Breast epithelium (tissue), 4 donors: ENCODE measurements at regions not wholly inside any gene's neighbourhood (a gene's known extent, or its start where the extent isn't known, plus 50 kb on each side); places are given as distances from the start of the nearest gene placed in this dataset.

ENCODE experiments used
- DNase-seq, 2 donors: peaks; one replicate each; pipeline ENCODE4 v3.0.0-alpha.2; 2019; ENCODE audit warnings: low spot score in 2 of 2
- H3K27ac ChIP-seq, 2 donors: fragments of 200-600 bp; sonication (generic) in 1 of 2; one replicate each; pipeline ENCODE4 v1.5.1; 2016 to 2019; ENCODE audit warnings: mild to moderate bottlenecking in 1 of 2
- H3K27me3 ChIP-seq, 2 donors: fragments of 200-600 bp; sonication (generic) in 1 of 2; one replicate each; pipeline versions ENCODE4 v1.5.1 to v1.6.0; 2017 to 2019; ENCODE audit warnings: control low read depth in 1 of 2, mild to moderate bottlenecking in 1 of 2
- H3K36me3 ChIP-seq: fragments of 200-600 bp; one replicate; pipeline ENCODE4 v1.5.1; 2019
- H3K4me1 ChIP-seq, 2 donors: fragments of 200-600 bp; sonication (generic); one replicate each; pipeline ENCODE4 v1.5.1; 2016 to 2019; ENCODE audit warnings: control low read depth in 1 of 2
- H3K4me3 ChIP-seq, 3 donors: fragments of 200-600 bp; sonication (generic); 1 replicate in 2 of 3; 2 replicates in 1 of 3; pipeline ENCODE4 v1.5.1; 2016 to 2019; ENCODE audit warnings: mild to moderate bottlenecking in 3 of 3, moderate library complexity in 2 of 3
- H3K9me3 ChIP-seq, 2 donors: fragments of 200-600 bp; sonication (generic) in 1 of 2; one replicate each; pipeline ENCODE4 v1.5.1; 2016 to 2019; ENCODE audit warnings: control low read depth in 1 of 2
- POLR2A ChIP-seq: fragments of 450-650 bp; IDR thresholded peaks from one replicate; pipeline ENCODE4 v1.6.1; 2016; ENCODE audit warnings: antibody characterized with exemption, mild to moderate bottlenecking, moderate library complexity
- POLR2AphosphoS5 ChIP-seq, 3 donors: sonication (generic); formaldehyde crosslinking; IDR thresholded peaks; one replicate each; pipeline ENCODE4 v1.6.1; 2017; ENCODE audit warnings: antibody characterized with exemption in 3 of 3
- intact Hi-C: fragments of 100-400 bp; cut with DNase I; formaldehyde crosslinking; loops from one replicate; pipeline ENCODE4 v1.15.1; 2023; ENCODE audit warnings: low total_unique reads
- TF ChIP-seq, protein P1 (sequence below), 3 donors: fragments of 450-650 bp; IDR thresholded peaks; one replicate each; pipeline ENCODE4 v1.5.1; 2016 to 2017; ENCODE audit warnings: antibody characterized with exemption in 3 of 3, mild to moderate bottlenecking in 3 of 3, moderate library complexity in 3 of 3

DNA sequence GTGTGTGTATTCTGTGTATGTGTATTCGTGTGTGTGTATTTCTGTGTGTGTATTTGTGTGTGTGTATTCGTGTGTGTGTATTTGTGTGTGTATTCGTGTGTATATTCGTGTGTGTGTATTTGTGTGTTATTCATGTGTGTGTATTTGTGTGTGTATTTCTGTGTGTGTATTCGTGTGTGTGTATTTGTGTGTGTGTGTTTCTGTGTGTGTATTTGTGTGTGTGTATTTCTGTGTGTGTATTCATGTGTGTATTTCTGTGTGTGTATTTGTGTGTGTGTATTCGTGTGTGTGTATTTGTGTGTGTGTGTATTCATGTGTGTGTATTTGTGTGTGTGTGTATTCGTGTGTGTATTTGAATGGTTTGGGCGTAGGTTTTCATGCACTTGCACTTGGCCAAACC is 405.4 kb downstream of the SOX2 start:
- no peak overlapping the region for H3K27ac ChIP-seq

DNA sequence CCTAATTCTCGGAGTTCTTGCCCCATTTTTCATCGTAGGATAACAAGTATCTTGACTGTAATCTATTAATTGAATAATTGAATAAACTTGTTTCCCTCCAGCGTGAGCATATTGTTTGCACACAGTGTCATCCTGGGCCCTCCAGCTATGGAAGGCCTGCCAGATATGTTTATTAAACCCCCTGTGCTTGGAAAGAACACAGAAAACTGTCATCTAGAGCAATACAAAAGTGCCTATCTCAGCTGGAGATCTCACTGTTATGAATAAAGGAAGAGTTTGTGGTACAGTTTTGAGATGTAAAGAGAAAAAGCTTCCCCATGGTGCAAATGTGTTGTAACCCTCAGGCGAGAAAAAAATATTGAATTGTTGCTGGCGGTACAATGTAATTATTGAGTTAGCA is 405.9 kb downstream of the SOX2 start:
- intact Hi-C loops = no loop called here
- H3K27ac ChIP-seq = no peak overlapping the region
- no peaks in the 10 kb centered on the region for H3K27me3 ChIP-seq
- H3K4me3 ChIP-seq = no peak overlapping the region
- no peaks in the 10 kb centered on the region for H3K9me3 ChIP-seq
- no peaks in the 10 kb centered on the region for H3K36me3 ChIP-seq
- H3K4me1 ChIP-seq = no peaks in the 10 kb centered on the region
- TF ChIP-seq POLR2A (no peak), POLR2AphosphoS5 (IDR thresholded peaks at IDR 0.05) (no peak)
- TF ChIP-seq, protein P1, sequence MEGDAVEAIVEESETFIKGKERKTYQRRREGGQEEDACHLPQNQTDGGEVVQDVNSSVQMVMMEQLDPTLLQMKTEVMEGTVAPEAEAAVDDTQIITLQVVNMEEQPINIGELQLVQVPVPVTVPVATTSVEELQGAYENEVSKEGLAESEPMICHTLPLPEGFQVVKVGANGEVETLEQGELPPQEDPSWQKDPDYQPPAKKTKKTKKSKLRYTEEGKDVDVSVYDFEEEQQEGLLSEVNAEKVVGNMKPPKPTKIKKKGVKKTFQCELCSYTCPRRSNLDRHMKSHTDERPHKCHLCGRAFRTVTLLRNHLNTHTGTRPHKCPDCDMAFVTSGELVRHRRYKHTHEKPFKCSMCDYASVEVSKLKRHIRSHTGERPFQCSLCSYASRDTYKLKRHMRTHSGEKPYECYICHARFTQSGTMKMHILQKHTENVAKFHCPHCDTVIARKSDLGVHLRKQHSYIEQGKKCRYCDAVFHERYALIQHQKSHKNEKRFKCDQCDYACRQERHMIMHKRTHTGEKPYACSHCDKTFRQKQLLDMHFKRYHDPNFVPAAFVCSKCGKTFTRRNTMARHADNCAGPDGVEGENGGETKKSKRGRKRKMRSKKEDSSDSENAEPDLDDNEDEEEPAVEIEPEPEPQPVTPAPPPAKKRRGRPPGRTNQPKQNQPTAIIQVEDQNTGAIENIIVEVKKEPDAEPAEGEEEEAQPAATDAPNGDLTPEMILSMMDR (IDR thresholded peaks at IDR 0.05) = no peak
- DNase-seq = no peak

More for the DNA sequence above, 405.4 kb downstream of the SOX2 start:
- H3K4me3 ChIP-seq = no peak overlapping the region
- H3K27me3 ChIP-seq = no peaks in the 10 kb centered on the region
- no peak for TF ChIP-seq POLR2AphosphoS5 (IDR thresholded peaks at IDR 0.05)
- no peak for TF ChIP-seq POLR2A
- TF ChIP-seq, protein P1 (IDR thresholded peaks at IDR 0.05) = no peak
- intact Hi-C loops = no loop called here
- no peaks in the 10 kb centered on the region for H3K9me3 ChIP-seq
- no peak for DNase-seq
- H3K4me1 ChIP-seq = no peaks in the 10 kb centered on the region
- no peaks in the 10 kb centered on the region for H3K36me3 ChIP-seq

DNA sequence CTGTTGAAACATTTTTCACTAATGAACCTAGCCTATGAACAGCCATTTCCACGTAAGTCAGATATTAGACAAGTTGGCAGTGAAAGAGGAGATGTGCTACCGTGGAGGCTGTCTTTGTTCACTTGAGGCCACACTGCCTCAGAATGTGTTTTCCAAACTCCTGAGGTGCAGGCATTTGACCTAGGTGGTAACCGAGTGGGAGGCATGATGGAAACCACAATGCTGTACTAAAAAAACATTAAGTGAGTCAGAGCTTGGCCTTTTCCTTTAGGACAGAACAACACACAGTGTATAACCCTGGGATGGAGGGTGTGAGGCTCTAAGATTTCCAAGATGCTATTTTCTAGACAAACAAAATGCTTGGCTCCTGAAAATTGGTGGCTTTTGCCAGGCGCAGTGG is 406.3 kb downstream of the SOX2 start:
- Histone ChIP-seq H3K4me3 (no peak overlapping the region), H3K27me3 (no peaks in the 10 kb centered on the region), H3K4me1 (no peaks in the 10 kb centered on the region), H3K27ac (no peak overlapping the region), H3K36me3 (no peaks in the 10 kb centered on the region), H3K9me3 (no peaks in the 10 kb centered on the region)
- TF ChIP-seq POLR2AphosphoS5 (IDR thresholded peaks at IDR 0.05) (no peak), POLR2A (no peak)
- TF ChIP-seq, protein P1 (IDR thresholded peaks at IDR 0.05) = no peak
- intact Hi-C loops = no loop called here
- DNase-seq = no peak

DNA sequence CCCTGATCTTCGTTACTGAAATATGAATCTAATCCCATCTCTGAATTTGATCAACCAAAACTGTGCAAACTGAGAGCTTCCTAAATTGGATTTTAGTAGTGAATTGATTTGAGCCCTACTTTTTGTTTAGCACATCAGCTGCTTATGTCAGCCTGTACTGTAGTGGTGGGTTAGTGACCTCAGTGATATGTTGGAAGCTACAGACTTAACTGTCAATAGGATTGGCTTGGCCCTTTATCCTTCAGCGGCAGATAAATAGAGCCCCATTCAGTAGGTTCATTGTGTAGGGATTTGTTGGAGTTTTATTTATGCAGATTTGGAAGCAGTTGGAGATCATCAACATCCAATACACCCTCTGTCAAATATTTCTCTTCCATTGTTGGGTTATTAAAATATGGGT is 409.7 kb downstream of the SOX2 start:
- no peaks in the 10 kb centered on the region for H3K36me3 ChIP-seq
- intact Hi-C loops = no loop called here
- TF ChIP-seq, protein P1 (IDR thresholded peaks at IDR 0.05) = no peak
- TF ChIP-seq POLR2AphosphoS5 (IDR thresholded peaks at IDR 0.05) = no peak
- TF ChIP-seq POLR2A = no peak
- no peaks in the 10 kb centered on the region for H3K27me3 ChIP-seq
- no peaks in the 10 kb centered on the region for H3K4me1 ChIP-seq
- no peak overlapping the region for H3K27ac ChIP-seq
- DNase-seq = no peak
- no peak overlapping the region for H3K4me3 ChIP-seq
- no peaks in the 10 kb centered on the region for H3K9me3 ChIP-seq

DNA sequence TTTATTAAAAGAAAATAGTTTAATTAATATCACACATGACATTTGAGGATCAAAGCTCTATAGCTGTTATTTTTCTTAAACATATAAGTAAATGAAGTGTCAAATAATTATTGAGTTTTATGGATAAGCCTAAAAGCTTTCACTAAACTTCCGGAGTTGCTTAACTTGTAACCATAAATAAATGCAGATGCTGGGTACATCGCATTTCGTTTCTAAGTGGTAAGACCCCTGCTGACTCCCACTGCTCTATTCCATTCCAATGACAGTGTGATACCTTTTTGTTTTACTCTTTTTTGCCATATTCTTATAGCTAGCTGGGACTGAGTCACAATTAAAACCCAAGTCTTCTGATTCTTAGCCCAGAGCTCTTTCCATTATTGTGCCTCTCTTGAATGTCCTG is 411.1 kb downstream of the SOX2 start:
- Histone ChIP-seq H3K36me3 (no peaks in the 10 kb centered on the region), H3K27ac (no peak overlapping the region), H3K9me3 (no peaks in the 10 kb centered on the region), H3K27me3 (no peaks in the 10 kb centered on the region), H3K4me1 (no peaks in the 10 kb centered on the region), H3K4me3 (no peak overlapping the region)
- intact Hi-C loops = no loop called here
- no peak for TF ChIP-seq POLR2AphosphoS5 (IDR thresholded peaks at IDR 0.05)
- no peak for TF ChIP-seq POLR2A
- TF ChIP-seq, protein P1 (IDR thresholded peaks at IDR 0.05) = no peak
- DNase-seq = no peak
